Sigmoid colon (tissue), 6 donors: ENCODE measurements at regions not wholly inside any gene's neighbourhood (a gene's known extent, or its start where the extent isn't known, plus 50 kb on each side); places are given as distances from the start of the nearest gene placed in this dataset.

Experiments used
- DNase-seq: peaks from one replicate; pipeline ENCODE4 v3.0.0-alpha.2; 2019
- H3K27ac ChIP-seq, 4 donors: fragments of 200-600 bp; sonication (generic); one replicate each; pipeline ENCODE4 v1.5.1; 2016 to 2019; ENCODE audit warnings: mild to moderate bottlenecking in 1 of 4
- H3K27me3 ChIP-seq, 3 donors: fragments of 200-600 bp; sonication (generic); one replicate each; pipeline ENCODE4 v1.5.1; 2019; ENCODE audit warnings: mild to moderate bottlenecking in 1 of 3
- H3K36me3 ChIP-seq, 4 donors: fragments of 200-600 bp; sonication (generic); one replicate each; pipeline ENCODE4 v1.5.1; 2016 to 2019
- H3K4me1 ChIP-seq, 4 donors: fragments of 200-600 bp; sonication (generic); one replicate each; pipeline ENCODE4 v1.5.1; 2017 to 2019
- H3K4me3 ChIP-seq, 4 donors: fragments of 200-600 bp; sonication (generic); one replicate each; pipeline ENCODE4 v1.5.1; 2017 to 2019; ENCODE audit warnings: mild to moderate bottlenecking in 2 of 4, moderate library complexity in 1 of 4
- H3K9me3 ChIP-seq, 4 donors: fragments of 200-600 bp in 3 of 4; sonication (generic) in 3 of 4; one replicate each; pipeline versions ENCODE4 v1.5.1 to v1.6.1; 2013 to 2019
- CTCF ChIP-seq, 4 experiments: fragments of 450-650 bp in 3 of 4; fragments of 200-600 bp in 1 of 4; IDR thresholded peaks; one replicate each; pipeline ENCODE4 v1.5.1; 2016 to 2019; ENCODE audit warnings: antibody characterized with exemption in 4 of 4, mild to moderate bottlenecking in 3 of 4, moderate library complexity in 2 of 4
- EP300 ChIP-seq, 4 donors: sonication (generic); formaldehyde crosslinking; IDR thresholded peaks; one replicate each; pipeline ENCODE4 v1.6.1; 2017; ENCODE audit warnings: antibody characterized with exemption in 4 of 4
- POLR2A ChIP-seq, 2 donors: fragments of 450-650 bp; IDR thresholded peaks; one replicate each; pipeline ENCODE4 v1.6.1; 2016; ENCODE audit warnings: antibody characterized with exemption in 2 of 2, mild to moderate bottlenecking in 2 of 2, moderate library complexity in 2 of 2
- POLR2AphosphoS5 ChIP-seq, 4 donors: sonication (generic); formaldehyde crosslinking; IDR thresholded peaks; one replicate each; pipeline ENCODE4 v1.6.1; 2017; ENCODE audit warnings: antibody characterized with exemption in 4 of 4
- WGBS, 2 donors: extraction: QIAGEN DNeasy Blood & Tissue Kit; methylation state at CpG; one replicate each; pipeline ENCODE4 v1.1.7; 2013; 5-methylcytosine and 5-hydroxymethylcytosine counted together
- intact Hi-C: fragments of 100-400 bp; cut with DNase I; formaldehyde crosslinking; loops from one replicate; pipeline ENCODE4 v1.15.1; 2023
- donor health status: healthy with polysubstance abuse.
- donor health status: healthy.

- 17 to 66% methylated on average over 6 of the region's 6 CpGs for WGBS, 2 donors
- intact Hi-C loops, result loop anchor here (5.0 kb wide), 1 partner anchor 146 kb away; no protein-coding TSS in a partner anchor
- TF ChIP-seq EP300 (IDR thresholded peaks at IDR 0.05), result no peak
- no peak for TF ChIP-seq CTCF (IDR thresholded peaks at IDR 0.05)
- no peak for TF ChIP-seq POLR2A (IDR thresholded peaks at IDR 0.05)
- no peak for TF ChIP-seq POLR2AphosphoS5 (IDR thresholded peaks at IDR 0.05)
- H3K9me3 ChIP-seq, result no peaks in the 10 kb centered on the region
- H3K4me3 ChIP-seq, result no peak overlapping the region
- no peaks in the 10 kb centered on the region for H3K36me3 ChIP-seq
- no peaks in the 10 kb centered on the region for H3K4me1 ChIP-seq
- no peak overlapping the region for H3K27ac ChIP-seq
- DNase-seq, result no peak
- no peaks in the 10 kb centered on the region for H3K27me3 ChIP-seq
Measured at GRCh38 chr14:38868399-38869290, 234.4 kb downstream of the SEC23A start.

DNA sequence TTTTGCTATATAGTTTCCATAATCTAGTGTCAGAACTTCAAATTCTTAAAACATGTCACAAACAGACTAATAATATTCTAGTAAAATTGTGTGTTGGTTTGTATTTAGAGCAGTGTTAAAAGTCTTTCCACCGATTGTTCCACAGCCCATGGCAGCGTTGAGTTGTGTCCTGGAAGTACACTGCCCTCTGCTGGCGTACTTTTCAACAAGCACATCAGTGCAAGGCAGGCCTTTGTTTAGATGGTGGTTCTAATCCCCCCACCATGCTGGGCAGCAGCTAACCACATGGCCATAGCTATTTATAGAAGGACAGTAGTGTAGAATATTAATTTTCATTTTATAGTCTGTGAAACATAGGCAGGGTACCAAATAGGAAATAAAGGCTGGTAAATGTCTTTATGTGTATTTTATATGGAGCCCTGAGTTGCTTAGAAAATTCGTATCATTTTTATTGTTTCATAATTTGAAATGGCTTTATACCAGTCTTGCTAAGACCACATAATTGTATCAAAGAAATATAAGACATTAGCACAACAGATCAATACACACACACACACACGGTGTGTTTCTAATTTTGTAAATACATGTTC is 235.4 kb downstream of the SEC23A start:
- intact Hi-C loops, result loop anchor here (5.0 kb wide), 1 partner anchor 145 kb away; no protein-coding TSS in a partner anchor
- H3K9me3 ChIP-seq, result no peaks in the 10 kb centered on the region
- no peaks in the 10 kb centered on the region for H3K27me3 ChIP-seq
- H3K36me3 ChIP-seq, result no peaks in the 10 kb centered on the region
- no peak for TF ChIP-seq EP300 (IDR thresholded peaks at IDR 0.05)
- TF ChIP-seq CTCF (IDR thresholded peaks at IDR 0.05), result peak in 3 of 4 experiments; percentile 32 to 64 (median 61)
- DNase-seq, result peak; percentile 77
- H3K27ac ChIP-seq, result no peak overlapping the region
- no peak overlapping the region for H3K4me3 ChIP-seq
- no peaks in the 10 kb centered on the region for H3K4me1 ChIP-seq
- 25 to 32% methylated on average over 5 of the region's 5 CpGs for WGBS, 2 donors

DNA sequence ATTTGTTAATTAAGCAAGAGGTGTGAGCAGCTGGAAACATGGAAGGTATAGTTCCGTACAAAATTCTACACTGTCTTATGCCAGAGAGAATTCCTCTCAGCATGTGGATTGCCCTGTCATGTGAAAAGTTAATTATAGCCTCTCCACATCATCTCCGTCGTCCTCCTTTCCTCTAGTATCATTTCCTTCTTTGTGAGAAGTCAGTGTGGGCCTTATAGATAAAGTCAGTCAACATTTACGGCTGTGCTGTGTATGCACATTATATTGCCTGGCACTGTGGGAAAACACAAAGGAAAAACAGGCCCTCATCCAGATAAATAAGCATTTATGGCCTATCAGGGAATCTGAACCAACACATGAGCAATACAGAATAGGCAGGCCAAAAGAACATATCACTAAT is 236.6 kb downstream of the SEC23A start:
- H3K27me3 ChIP-seq, result no peaks in the 10 kb centered on the region
- H3K9me3 ChIP-seq, result no peaks in the 10 kb centered on the region
- H3K4me3 ChIP-seq, result no peak overlapping the region
- 15 to 44% methylated on average over 4 of the region's 4 CpGs for WGBS, 2 donors
- H3K4me1 ChIP-seq, result no peaks in the 10 kb centered on the region
- intact Hi-C loops, result loop anchor here (5.0 kb wide), 1 partner anchor 144 kb away; no protein-coding TSS in a partner anchor
- no peaks in the 10 kb centered on the region for H3K36me3 ChIP-seq
- TF ChIP-seq CTCF (IDR thresholded peaks at IDR 0.05), result no peak
- TF ChIP-seq POLR2AphosphoS5 (IDR thresholded peaks at IDR 0.05), result no peak
- TF ChIP-seq EP300 (IDR thresholded peaks at IDR 0.05), result no peak
- no peak for TF ChIP-seq POLR2A (IDR thresholded peaks at IDR 0.05)
- DNase-seq, result no peak
- no peak overlapping the region for H3K27ac ChIP-seq

DNA sequence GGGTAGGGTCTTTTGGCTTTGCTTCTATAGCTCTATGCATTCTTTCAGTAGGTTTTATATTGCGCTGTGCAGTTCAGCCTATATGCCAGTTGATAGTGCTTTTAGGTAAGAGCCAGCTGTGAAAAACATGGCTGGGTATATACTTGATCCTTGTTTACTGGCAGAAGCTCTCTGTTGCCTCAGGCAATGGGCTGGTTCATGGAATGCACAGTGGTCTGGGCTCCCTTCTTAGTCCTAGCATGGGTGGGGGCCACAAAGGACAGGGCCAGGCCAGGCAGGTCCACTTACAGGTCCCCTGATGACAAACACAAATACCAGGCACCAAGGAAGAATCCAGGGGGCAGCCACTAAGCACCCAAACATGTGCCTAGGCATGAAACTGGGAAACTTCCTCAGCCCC is 240.7 kb downstream of the SEC23A start:
- TF ChIP-seq POLR2AphosphoS5 (IDR thresholded peaks at IDR 0.05) (no peak), CTCF (IDR thresholded peaks at IDR 0.05) (no peak), POLR2A (IDR thresholded peaks at IDR 0.05) (no peak), EP300 (IDR thresholded peaks at IDR 0.05) (no peak)
- WGBS, 2 donors, result 95 to 100% methylated on average over 1 of the region's 1 CpG
- H3K9me3 ChIP-seq, result no peaks in the 10 kb centered on the region

More for the DNA sequence above, 240.7 kb downstream of the SEC23A start:
- H3K4me3 ChIP-seq, result no peak overlapping the region
- no peaks in the 10 kb centered on the region for H3K36me3 ChIP-seq
- no peak for DNase-seq
- intact Hi-C loops, result no loop called here
- H3K27ac ChIP-seq, result no peak overlapping the region
- no peaks in the 10 kb centered on the region for H3K27me3 ChIP-seq
- H3K4me1 ChIP-seq, result no peaks in the 10 kb centered on the region
